IMR-90 (cell line): ENCODE measurements at regions not wholly inside any gene's neighbourhood (a gene's known extent, or its start where the extent isn't known, plus 50 kb on each side); places are given as distances from the start of the nearest gene placed in this dataset.

Source experiments
- ATAC-seq: fragments of 200-7000 bp; cut with Tn5 transposase; 2 replicates; pipeline ENCODE4 v1.9.1; 2020; ENCODE audit warnings: low read depth, mild to moderate bottlenecking, moderate library complexity
- BruUV-seq: library from RNA; stranded (reverse); fragments of 400-500 nt; replicated peaks from 2 replicates; lab custom pipeline; 2021; lab: Mats Ljungman, UMichigan
- CTCF ChIA-PET: fragments of 300-600 bp; formaldehyde crosslinking; extraction: SDS; loops from one replicate; lab custom pipeline; 2021; ENCODE audit warnings: antibody characterized with exemption; lab: Yijun Ruan, JAX
- POLR2A ChIA-PET: fragments of 300-600 bp; sonication (Branson Sonifier 250); formaldehyde crosslinking; loops from one replicate; lab custom pipeline; 2022; ENCODE audit warnings: antibody characterized with exemption; ENCODE audit not compliant: unreplicated experiment; lab: Charles Lee
- DNase-seq: peaks from one replicate; pipeline ENCODE4 v3.0.0; 2013
- H2AFZ ChIP-seq: replicated peaks from 2 replicates; pipeline ENCODE3; 2013; ENCODE audit warnings: low read length, mild to moderate bottlenecking; ENCODE audit not compliant: poor library complexity
- H2AK5ac ChIP-seq: 2 replicates; pipeline ENCODE4 v1.6.1; 2013; ENCODE audit warnings: low read depth, low read length, inconsistent platforms
- H2AK9ac ChIP-seq: replicated peaks from 2 replicates; pipeline ENCODE3; 2013; ENCODE audit warnings: mild to moderate bottlenecking, low read depth, low read length, moderate library complexity; ENCODE audit not compliant: poor library complexity
- H2BK120ac ChIP-seq: 2 replicates; pipeline ENCODE4 v1.6.1; 2013; ENCODE audit warnings: low read depth, low read length, inconsistent platforms
- H2BK15ac ChIP-seq: 3 replicates; pipeline ENCODE4 v1.6.1; 2013; ENCODE audit warnings: low read depth, low read length, inconsistent platforms
- H2BK20ac ChIP-seq: 2 replicates; pipeline ENCODE4 v1.6.1; 2013; ENCODE audit warnings: low read depth, mild to moderate bottlenecking, inconsistent platforms, low read length, moderate library complexity
- H2BK5ac ChIP-seq: 2 replicates; pipeline ENCODE4 v1.6.1; 2013; ENCODE audit warnings: mild to moderate bottlenecking, low read depth, low read length, inconsistent platforms; ENCODE audit not compliant: poor library complexity, severe bottlenecking
- H3K14ac ChIP-seq: replicated peaks from 2 replicates; pipeline ENCODE4 v1.6.1; 2013; ENCODE audit warnings: low read depth, low read length, inconsistent platforms
- H3K18ac ChIP-seq: 2 replicates; pipeline ENCODE4 v1.6.1; 2013; ENCODE audit warnings: low read depth, low read length, control low read depth
- H3K23ac ChIP-seq: 2 replicates; pipeline ENCODE4 v1.6.1; 2013; ENCODE audit warnings: low read depth, low read length, inconsistent platforms
- H3K27ac ChIP-seq: 2 replicates; pipeline ENCODE4 v1.5.1; 2013; ENCODE audit warnings: mild to moderate bottlenecking, control low read depth, low read length; ENCODE audit not compliant: insufficient read depth
- H3K27me3 ChIP-seq: 2 replicates; pipeline ENCODE4 v1.6.1; 2013; ENCODE audit warnings: low read length; ENCODE audit not compliant: control insufficient read depth, insufficient read depth
- H3K36me3 ChIP-seq: 2 replicates; pipeline ENCODE4 v1.6.1; 2013; ENCODE audit warnings: low read length, mixed read lengths; ENCODE audit not compliant: control insufficient read depth, insufficient read depth
- H3K4ac ChIP-seq: 2 replicates; pipeline ENCODE4 v1.6.1; 2013; ENCODE audit warnings: low read depth, low read length, inconsistent platforms
- H3K4me1 ChIP-seq: 2 replicates; pipeline ENCODE4 v1.6.1; 2013; ENCODE audit warnings: low read length, mixed read lengths; ENCODE audit not compliant: control insufficient read depth, insufficient read depth
- H3K4me2 ChIP-seq: 2 replicates; pipeline ENCODE4 v1.6.1; 2013; ENCODE audit warnings: low read depth, mild to moderate bottlenecking, control low read depth, low read length, moderate library complexity
- H3K4me3 ChIP-seq: 2 replicates; pipeline ENCODE4 v1.5.1; 2013; ENCODE audit warnings: low read depth, mild to moderate bottlenecking, control low read depth, low read length, moderate library complexity; ENCODE audit not compliant: insufficient read depth
- H3K56ac ChIP-seq: 2 replicates; pipeline ENCODE4 v1.6.1; 2013; ENCODE audit warnings: low read length, inconsistent platforms; ENCODE audit not compliant: insufficient read depth; ENCODE audit errors: extremely low read depth
- H3K79me1 ChIP-seq, 2 experiments: 2 replicates each; pipeline ENCODE4 v1.6.1; 2013; ENCODE audit warnings: low read length in 2 of 2, inconsistent platforms in 1 of 2, low read depth in 1 of 2
- H3K9ac ChIP-seq: 2 replicates; pipeline ENCODE4 v1.6.1; 2013; ENCODE audit warnings: low read depth, low read length, control low read depth
- H3K9me1 ChIP-seq: 2 replicates; pipeline ENCODE4 v1.6.1; 2013; ENCODE audit warnings: low read length, inconsistent platforms; ENCODE audit not compliant: insufficient read depth
- H3K9me3 ChIP-seq: 2 replicates; pipeline ENCODE4 v1.6.1; 2013; ENCODE audit warnings: low read length; ENCODE audit not compliant: control insufficient read depth, insufficient read depth
- H4K20me1 ChIP-seq: 2 replicates; pipeline ENCODE4 v1.6.1; 2013; ENCODE audit warnings: low read length, inconsistent platforms; ENCODE audit not compliant: insufficient read depth
- H4K5ac ChIP-seq: 2 replicates; pipeline ENCODE4 v1.6.1; 2013; ENCODE audit warnings: mild to moderate bottlenecking, low read depth, low read length, control low read depth
- H4K8ac ChIP-seq, 2 experiments: 2 replicates each; pipeline ENCODE4 v1.6.1; 2013; ENCODE audit warnings: low read depth in 2 of 2, low read length in 2 of 2, control low read depth in 1 of 2, inconsistent platforms in 1 of 2
- H4K91ac ChIP-seq: 2 replicates; pipeline ENCODE4 v1.6.1; 2013; ENCODE audit warnings: low read depth, low read length, inconsistent platforms; ENCODE audit not compliant: insufficient read depth
- BHLHE40 ChIP-seq: fragments of 150-350 bp; IDR thresholded peaks from 2 replicates; pipeline ENCODE4 v1.6.1; 2016; ENCODE audit warnings: mild to moderate bottlenecking, low read depth, low read length
- CEBPB ChIP-seq: IDR thresholded peaks from 2 replicates; pipeline ENCODE4 v1.6.1; 2012; ENCODE audit warnings: low read depth, low read length, improper control_type of control experiment
- CHD1 ChIP-seq: IDR thresholded peaks from 2 replicates; pipeline ENCODE4 v1.6.1; 2012; ENCODE audit warnings: low read depth, low read length, improper control_type of control experiment
- CTCF ChIP-seq: conservative IDR thresholded peaks from 2 replicates; pipeline ENCODE4 v1.5.1; 2012; ENCODE audit warnings: mild to moderate bottlenecking, low read depth, low read length, improper control_type of control experiment
- ELK1 ChIP-seq: fragments of 150-350 bp; IDR thresholded peaks from 2 replicates; pipeline ENCODE4 v1.6.1; 2016; ENCODE audit warnings: low read depth, mild to moderate bottlenecking, low read length, moderate library complexity, borderline replicate concordance
- FOS ChIP-seq: fragments of 150-350 bp; IDR thresholded peaks from 2 replicates; pipeline ENCODE4 v1.6.1; 2016; ENCODE audit warnings: low read depth, low read length
- MAFK ChIP-seq: IDR thresholded peaks from 2 replicates; pipeline ENCODE4 v1.6.1; 2012; ENCODE audit warnings: low read depth, low read length, improper control_type of control experiment
- MAZ ChIP-seq: IDR thresholded peaks from 2 replicates; pipeline ENCODE4 v1.6.1; 2012; ENCODE audit warnings: low read depth, mild to moderate bottlenecking, low read length, improper control_type of control experiment, moderate library complexity, borderline replicate concordance
- MXI1 ChIP-seq: IDR thresholded peaks from 2 replicates; pipeline ENCODE4 v1.6.1; 2012; ENCODE audit warnings: low read depth, mild to moderate bottlenecking, low read length, moderate library complexity, borderline replicate concordance
- POLR2A ChIP-seq: IDR thresholded peaks from 2 replicates; pipeline ENCODE4 v1.6.1; 2012; ENCODE audit warnings: mild to moderate bottlenecking, low read depth, low read length
- RAD21 ChIP-seq: IDR thresholded peaks from 2 replicates; pipeline ENCODE4 v1.6.1; 2012; ENCODE audit warnings: low read length, improper control_type of control experiment
- RCOR1 ChIP-seq: IDR thresholded peaks from 2 replicates; pipeline ENCODE4 v1.6.1; 2012; ENCODE audit warnings: mild to moderate bottlenecking, low read length, improper control_type of control experiment; ENCODE audit not compliant: insufficient replicate concordance
- RFX5 ChIP-seq: IDR thresholded peaks from 2 replicates; pipeline ENCODE4 v1.8.0; 2012; ENCODE audit warnings: low read depth, mild to moderate bottlenecking, low read length, moderate library complexity
- SMC3 ChIP-seq: fragments of 150-350 bp; IDR thresholded peaks from 2 replicates; pipeline ENCODE4 v1.6.1; 2016; ENCODE audit warnings: low read depth, mild to moderate bottlenecking, antibody characterized with exemption, low read length, moderate library complexity
- USF2 ChIP-seq: fragments of 150-350 bp; IDR thresholded peaks from 2 replicates; pipeline ENCODE4 v1.6.1; 2017; ENCODE audit warnings: mild to moderate bottlenecking, antibody characterized with exemption, low read length, low read depth
- WGBS, 2 experiments: methylation state at CpG; one replicate each; pipeline versions ENCODE4 v1.1.5 to v1.1.7; 2013; ENCODE audit warnings: missing lambda C conversion rate in 2 of 2; ENCODE audit not compliant: insufficient read length in 1 of 2; ENCODE audit errors: extremely low coverage in 2 of 2; 5-methylcytosine and 5-hydroxymethylcytosine counted together
- dilution Hi-C: fragments of 300-500 bp; cut with HindIII; formaldehyde crosslinking; loops from one replicate; pipeline ENCODE4 v1.14.3; 2018; ENCODE audit warnings: low sequenced_read_pairs; ENCODE audit not compliant: unreplicated experiment
- in situ Hi-C: fragments of 300-500 bp; cut with MboI; formaldehyde crosslinking; loops from 3 replicates; pipeline ENCODE4 v1.14.3; 2019; ENCODE audit warnings: low sequenced_read_pairs, inconsistent platforms, mixed read lengths
- intact Hi-C: fragments of 100-400 bp; cut with micrococcal nuclease; formaldehyde crosslinking; loops from 2 replicates; pipeline ENCODE4 v1.10.0; 2022

- H2BK15ac ChIP-seq, result no peak overlapping the region
- H4K8ac ChIP-seq, result no peak overlapping the region
- H3K9me1 ChIP-seq, result no peaks in the 10 kb centered on the region
- ATAC-seq, result no peak
- in situ Hi-C loops (no loop called here), dilution Hi-C loops (no loop called here), intact Hi-C loops (no loop called here)
- H4K20me1 ChIP-seq, result no peaks in the 10 kb centered on the region
- H4K91ac ChIP-seq, result no peak overlapping the region
- no peak overlapping the region for H2BK120ac ChIP-seq
- H2BK20ac ChIP-seq, result no peak overlapping the region
- H3K56ac ChIP-seq, result no peak overlapping the region
- H2AK9ac ChIP-seq, result no peak overlapping the region
- H3K9ac ChIP-seq, result no peak overlapping the region
- H3K23ac ChIP-seq, result no peak overlapping the region
- H3K18ac ChIP-seq, result no peak overlapping the region
- H2BK5ac ChIP-seq, result no peak overlapping the region
- no peaks in the 10 kb centered on the region for H3K27me3 ChIP-seq
- H2AK5ac ChIP-seq, result no peak overlapping the region
- no peaks in the 10 kb centered on the region for H3K36me3 ChIP-seq
- no peak overlapping the region for H3K27ac ChIP-seq
- no peak overlapping the region for H3K4me2 ChIP-seq
- no CpG with 5 or more reads among the region's 3 CpGs for WGBS, 2 experiments
- no peak overlapping the region for H3K4me3 ChIP-seq
- ChIA-PET POLR2A (no interaction called here), CTCF (no interaction called here)
- H3K4me1 ChIP-seq, result peaks cover 2% of the 10 kb centered on the region; the same call in 1 of the 2 replicates
- DNase-seq, result no peak
- H3K9me3 ChIP-seq, result no peaks in the 10 kb centered on the region
- TF ChIP-seq MAZ (no peak), CEBPB (no peak), USF2 (no peak), FOS (no peak), RAD21 (no peak), SMC3 (no peak), ELK1 (no peak), BHLHE40 (no peak), MAFK (no peak), POLR2A (no peak), MXI1 (no peak), RFX5 (no peak), CTCF (no peak), RCOR1 (no peak), CHD1 (no peak)
- H4K5ac ChIP-seq, result no peak overlapping the region
- BruUV-seq, result no TSS peak
- H3K79me1 ChIP-seq, result no peaks in the 10 kb centered on the region
- H3K14ac ChIP-seq, result no peak overlapping the region
- H2AFZ ChIP-seq, result no peak overlapping the region
- no peak overlapping the region for H3K4ac ChIP-seq
These were observed 437.7 kb downstream of the COL12A1 start for GRCh38 chr6:74768120-74768519.
